ENCODE measurements at regions not wholly inside any gene's neighbourhood (a gene's known extent, or its start where the extent isn't known, plus 50 kb on each side); places are given as distances from the start of the nearest gene placed in this dataset.

GRCh38 chr5:103847060-103847459 is 284.5 kb upstream of the NUDT12 start:
- Histone ChIP-seq H2AFZ (ENCODE audit: low read length) (no peak overlapping the region), H3T11ph (ENCODE audit: low read length) (no peak overlapping the region), H4K91ac (ENCODE audit: insufficient read length, low read depth, low read length) (no peak overlapping the region), H3K4me1 (ENCODE audit: insufficient read depth, low read length) (no peaks in the 10 kb centered on the region), H3K14ac (ENCODE audit: insufficient read depth, low read length) (no peak overlapping the region), H3K79me1 (ENCODE audit: insufficient read depth, low read depth, low read length, poor library complexity, severe bottlenecking) (no peaks in the 10 kb centered on the region), H3K4me2 (ENCODE audit: insufficient read depth, insufficient read length, low read length) (no peak overlapping the region), H4K20me1 (ENCODE audit: control insufficient read depth, insufficient read depth, insufficient read length) (no peaks in the 10 kb centered on the region), H3K18ac (ENCODE audit: insufficient read length, low read depth, low read length) (no peak overlapping the region), H4K8ac (replicated peaks; ENCODE audit: insufficient read length, low read depth, low read length) (no peak overlapping the region), H3K23ac (ENCODE audit: insufficient read length, low read depth, low read length) (no peak overlapping the region), H3K4ac (ENCODE audit: low read depth, low read length) (no peak overlapping the region), H2BK15ac (ENCODE audit: low read depth, low read length) (no peak overlapping the region), H2BK12ac (ENCODE audit: insufficient read length, low read depth, low read length) (no peak overlapping the region), H3K9me3 (ENCODE audit: control insufficient read depth, low read depth, low read length) (no peaks in the 10 kb centered on the region), H3K56ac (ENCODE audit: insufficient read length, low read depth, low read length) (no peak overlapping the region), H3K23me2 (ENCODE audit: insufficient read length, low read depth, low read length, poor library complexity, severe bottlenecking) (no peaks in the 10 kb centered on the region), H3K27ac (ENCODE audit: insufficient read length, low read depth, low read length) (no peak overlapping the region), H4K5ac (ENCODE audit: insufficient read length, low read depth, low read length) (no peak overlapping the region), H3K79me2 (ENCODE audit: insufficient read depth, low read length) (no peaks in the 10 kb centered on the region), H3K9ac (ENCODE audit: extremely low read depth, insufficient read length, low read length) (no peak overlapping the region), H2BK120ac (ENCODE audit: low read depth, low read length, poor library complexity, severe bottlenecking) (no peak overlapping the region), H2BK20ac (ENCODE audit: low read depth, low read length, poor library complexity, severe bottlenecking) (no peak overlapping the region), H3K27me3 (ENCODE audit: insufficient read depth, low read length) (no peaks in the 10 kb centered on the region), H2BK5ac (ENCODE audit: insufficient read length, low read length) (no peak overlapping the region), H2AK5ac (ENCODE audit: insufficient read length, low read length) (no peak overlapping the region)
- Mint-ChIP-seq H3K9me3 (peaks cover 0 to 3% of the 10 kb centered on the region in 2 experiments; a peak in 2 of 5 replicates), H3K4me1 (no peaks in the 10 kb centered on the region), H3K4me3 (no peak overlapping the region), H3K27ac (no peak overlapping the region), H3K36me3 (ENCODE audit: insufficient read depth in 1 of 3, low read depth in 3 of 3) (no peaks in the 10 kb centered on the region; a peak in 1 of 7 replicates), H3K27me3 (ENCODE audit: low read depth) (no peaks in the 10 kb centered on the region)
- TF ChIP-seq CTCF (conservative IDR thresholded peaks at IDR 0.05) = no peak
- no CpG with 5 or more reads among the region's 3 CpGs for WGBS (ENCODE audit: extremely low coverage, insufficient read length, low lambda C conversion rate)
- DNase-seq = no peak
